Lower lobe of right lung (tissue), 2 donors: ENCODE measurements at regions not wholly inside any gene's neighbourhood (a gene's known extent, or its start where the extent isn't known, plus 50 kb on each side); places are given as distances from the start of the nearest gene placed in this dataset.

Experiments used
- ATAC-seq, 2 donors: fragments of 200-7000 bp; cut with Tn5 transposase; one replicate each; pipeline ENCODE4 v1.9.1; 2020 to 2022; ENCODE audit warnings: mild to moderate bottlenecking in 2 of 2, moderate library complexity in 2 of 2
- DNase-seq: peaks from one replicate; pipeline ENCODE4 v3.0.0-alpha.2; 2020
- H3K27ac ChIP-seq: fragments of 200-600 bp; one replicate; pipeline ENCODE4 v1.8.0; 2022
- H3K27me3 ChIP-seq: fragments of 200-600 bp; one replicate; pipeline ENCODE4 v1.8.0; 2022; ENCODE audit warnings: low read depth
- H3K36me3 ChIP-seq: fragments of 200-600 bp; one replicate; pipeline ENCODE4 v1.8.0; 2022; ENCODE audit warnings: mild to moderate bottlenecking
- H3K4me1 ChIP-seq: fragments of 200-600 bp; one replicate; pipeline ENCODE4 v1.8.0; 2022
- H3K4me3 ChIP-seq: fragments of 200-600 bp; one replicate; pipeline ENCODE4 v1.8.0; 2022; ENCODE audit warnings: mild to moderate bottlenecking
- H3K9me3 ChIP-seq: fragments of 200-600 bp; one replicate; pipeline ENCODE4 v1.8.0; 2022
- CTCF ChIP-seq: fragments of 200-600 bp; IDR thresholded peaks from one replicate; pipeline ENCODE4 v1.8.0; 2022; ENCODE audit warnings: antibody characterized with exemption, mild to moderate bottlenecking
- intact Hi-C: fragments of 100-400 bp; cut with DNase I; formaldehyde crosslinking; loops from one replicate; pipeline ENCODE4 v1.11.0; 2022
- donor health status: DM: no; HTN: yes; CAD: no; lungs with severe emphysema.

DNA sequence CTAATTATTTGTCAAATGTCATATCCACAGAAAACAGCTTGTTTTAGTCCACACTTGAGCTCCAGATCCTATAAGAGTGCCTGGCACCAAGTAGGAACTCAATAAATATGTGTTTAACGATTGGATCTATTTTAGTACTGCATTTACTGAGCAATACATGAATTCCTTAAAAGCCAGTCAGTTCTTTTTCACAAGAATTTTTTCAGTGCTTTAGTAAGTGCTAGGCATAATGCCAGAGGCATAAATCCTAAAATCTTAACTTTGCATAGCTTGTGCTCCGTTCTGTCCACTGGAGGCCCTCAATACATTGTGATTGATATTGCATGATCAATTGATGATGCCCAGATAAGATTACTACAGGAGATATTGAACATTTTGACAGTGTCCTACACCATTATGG is 67.3 kb upstream of the PCSK5 start:
- Histone ChIP-seq H3K27me3 (no peaks in the 10 kb centered on the region), H3K4me1 (no peaks in the 10 kb centered on the region), H3K4me3 (no peak overlapping the region), H3K27ac (no peak overlapping the region), H3K9me3 (no peaks in the 10 kb centered on the region), H3K36me3 (no peaks in the 10 kb centered on the region)
- intact Hi-C loops: no loop called here
- no peak for TF ChIP-seq CTCF
- ATAC-seq (no peak), DNase-seq (no peak)

GRCh38 chr9:75824816-75825568 is 65.5 kb upstream of the PCSK5 start:
- Histone ChIP-seq H3K36me3 (no peaks in the 10 kb centered on the region), H3K4me1 (no peaks in the 10 kb centered on the region), H3K4me3 (no peak overlapping the region), H3K9me3 (no peaks in the 10 kb centered on the region), H3K27me3 (no peaks in the 10 kb centered on the region), H3K27ac (no peak overlapping the region)
- no peak for ATAC-seq
- DNase-seq: no peak
- no peak for TF ChIP-seq CTCF
- intact Hi-C loops: no loop called here

DNA sequence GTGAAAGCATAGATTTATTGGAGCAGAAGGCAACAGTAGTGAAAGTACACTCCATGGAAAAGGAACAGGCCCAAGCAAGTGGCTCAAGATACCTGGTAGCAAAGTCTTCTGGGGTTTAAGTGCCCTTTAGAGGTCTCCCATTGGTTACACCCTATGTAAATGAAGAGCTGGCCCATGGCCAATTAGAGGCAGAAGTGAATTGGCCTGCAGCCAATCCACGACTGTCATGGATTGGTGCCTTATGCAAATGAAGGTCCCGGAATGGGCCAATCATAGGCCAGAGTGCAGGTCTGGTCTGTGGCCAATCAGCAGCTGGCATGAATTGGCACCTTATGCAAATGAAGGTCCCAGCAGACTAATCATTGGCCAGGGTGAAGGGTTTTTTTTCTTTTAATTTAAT is 64.2 kb upstream of the PCSK5 start:
- Histone ChIP-seq H3K36me3 (no peaks in the 10 kb centered on the region), H3K4me1 (no peaks in the 10 kb centered on the region), H3K4me3 (no peak overlapping the region), H3K9me3 (no peaks in the 10 kb centered on the region), H3K27ac (no peak overlapping the region), H3K27me3 (no peaks in the 10 kb centered on the region)
- no peak for DNase-seq
- intact Hi-C loops: no loop called here
- no peak for ATAC-seq
- no peak for TF ChIP-seq CTCF

GRCh38 chr9:75830303-75830702 is 60.2 kb upstream of the PCSK5 start:
- Histone ChIP-seq H3K27ac (no peak overlapping the region), H3K4me1 (no peaks in the 10 kb centered on the region), H3K4me3 (no peak overlapping the region), H3K36me3 (no peaks in the 10 kb centered on the region), H3K9me3 (no peaks in the 10 kb centered on the region), H3K27me3 (no peaks in the 10 kb centered on the region)
- no peak for TF ChIP-seq CTCF
- ATAC-seq (no peak), DNase-seq (no peak)
- intact Hi-C loops: no loop called here

- no peak for TF ChIP-seq CTCF
- H3K36me3 ChIP-seq: no peaks in the 10 kb centered on the region
- H3K4me3 ChIP-seq: no peak overlapping the region
- intact Hi-C loops: no loop called here
- H3K4me1 ChIP-seq: no peaks in the 10 kb centered on the region
- H3K27ac ChIP-seq: no peak overlapping the region
- DNase-seq: no peak
- H3K9me3 ChIP-seq: no peaks in the 10 kb centered on the region
- H3K27me3 ChIP-seq: no peaks in the 10 kb centered on the region
- ATAC-seq: no peak
Measured at GRCh38 chr9:75833778-75834177, 56.7 kb upstream of the PCSK5 start.
